Endothelial cell of umbilical vein (primary cell): ENCODE measurements at regions not wholly inside any gene's neighbourhood (a gene's known extent, or its start where the extent isn't known, plus 50 kb on each side); places are given as distances from the start of the nearest gene placed in this dataset.

ENCODE experiments used
- CTCF ChIP-seq, 2 donors: IDR thresholded peaks; 1 replicate in 1 of 2; 2 replicates in 1 of 2; pipeline ENCODE4 v1.5.1; 2011; ENCODE audit warnings: low read length in 2 of 2, mild to moderate bottlenecking in 2 of 2, moderate library complexity in 2 of 2, control low read depth in 1 of 2, inconsistent platforms in 1 of 2, low read depth in 1 of 2; ENCODE audit not compliant: insufficient read depth in 1 of 2; ENCODE audit errors: extremely low read depth in 1 of 2
- EZH2 ChIP-seq: IDR thresholded peaks from 2 replicates; pipeline ENCODE4 v1.6.1; 2012; ENCODE audit warnings: borderline replicate concordance, low read depth, mild to moderate bottlenecking, moderate library complexity, low read length, inconsistent platforms; ENCODE audit not compliant: severe bottlenecking
- JUN ChIP-seq: IDR thresholded peaks from 2 replicates; pipeline ENCODE4 v1.6.1; 2011; ENCODE audit warnings: borderline replicate concordance, low read depth; ENCODE audit not compliant: insufficient read length, insufficient read depth
- POLR2A ChIP-seq: IDR thresholded peaks from 2 replicates; pipeline ENCODE4 v1.6.1; 2012; ENCODE audit warnings: low read depth, mild to moderate bottlenecking, control low read depth, low read length
- POLR2AphosphoS5 ChIP-seq: IDR thresholded peaks from 2 replicates; pipeline ENCODE4 v1.6.1; 2012; ENCODE audit warnings: low read depth, mild to moderate bottlenecking, control low read depth, low read length, moderate library complexity; ENCODE audit not compliant: insufficient read depth

GRCh38 chr13:69319656-69320055, 788.0 kb upstream of the ATXN8OS start:
- TF ChIP-seq POLR2A (no peak), CTCF (IDR thresholded peaks at IDR 0.05; ENCODE audit: extremely low read depth in 1 of 2, insufficient read depth in 1 of 2, low read depth in 1 of 2, low read length in 2 of 2) (no peak), EZH2 (no peak), POLR2AphosphoS5 (no peak), JUN (no peak)
